SK-N-SH treated with all-trans-retinoic acid at 6 μM for 48 hours (cell line): ENCODE measurements at regions not wholly inside any gene's neighbourhood (a gene's known extent, or its start where the extent isn't known, plus 50 kb on each side); places are given as distances from the start of the nearest gene placed in this dataset.
"Not testable (repeated sequence)": the region's sequence is repeated elsewhere in the genome, so short reads cannot be mapped to it uniquely, and the experiment has no call there.

ENCODE experiments used
- ARNTL ChIP-seq: fragments of 450-650 bp; formaldehyde crosslinking; IDR thresholded peaks from 2 replicates; pipeline ENCODE4 v1.5.0; 2020; ENCODE audit warnings: low read depth, mild to moderate bottlenecking, moderate library complexity, borderline replicate concordance
- CSDC2 ChIP-seq: fragments of 250-450 bp; sonication (Bioruptor Pico); IDR thresholded peaks from 2 replicates; pipeline ENCODE4 v1.5.0; 2020; ENCODE audit warnings: mild to moderate bottlenecking, moderate library complexity
- CSRNP3 ChIP-seq: fragments of 250-450 bp; sonication (Bioruptor Pico); IDR thresholded peaks from 2 replicates; pipeline ENCODE4 v1.5.1; 2021; ENCODE audit warnings: mild to moderate bottlenecking, moderate library complexity
- RARB ChIP-seq: fragments of 250-450 bp; sonication (Bioruptor Pico); IDR thresholded peaks from 2 replicates; pipeline ENCODE4 v1.8.0; 2021; ENCODE audit warnings: mild to moderate bottlenecking, moderate library complexity
- TCF4 ChIP-seq: fragments of 250-450 bp; sonication (Bioruptor Pico); IDR thresholded peaks from 2 replicates; pipeline ENCODE4 v1.8.0; 2021; ENCODE audit warnings: mild to moderate bottlenecking, moderate library complexity, borderline replicate concordance
- TOX ChIP-seq: fragments of 250-450 bp; sonication (Bioruptor Pico); IDR thresholded peaks from 2 replicates; pipeline ENCODE4 v1.8.0; 2021; ENCODE audit warnings: mild to moderate bottlenecking, moderate library complexity, borderline replicate concordance
- ZC3H10 ChIP-seq: fragments of 250-450 bp; sonication (Bioruptor Pico); IDR thresholded peaks from 2 replicates; pipeline ENCODE4 v1.5.1; 2021; ENCODE audit warnings: mild to moderate bottlenecking, moderate library complexity
- ZFP30 ChIP-seq: fragments of 450-650 bp; formaldehyde crosslinking; IDR thresholded peaks from 2 replicates; pipeline ENCODE4 v1.5.0; 2022; ENCODE audit warnings: mild to moderate bottlenecking, moderate library complexity
- ZNF70 ChIP-seq: fragments of 450-650 bp; formaldehyde crosslinking; IDR thresholded peaks from 2 replicates; pipeline ENCODE4 v1.5.0; 2020; ENCODE audit warnings: mild to moderate bottlenecking, moderate library complexity
- TF ChIP-seq, protein P1 (sequence below): fragments of 250-450 bp; sonication (Bioruptor Pico); IDR thresholded peaks from 2 replicates; pipeline ENCODE4 v1.8.0; 2020; ENCODE audit warnings: mild to moderate bottlenecking, moderate library complexity, borderline replicate concordance

DNA sequence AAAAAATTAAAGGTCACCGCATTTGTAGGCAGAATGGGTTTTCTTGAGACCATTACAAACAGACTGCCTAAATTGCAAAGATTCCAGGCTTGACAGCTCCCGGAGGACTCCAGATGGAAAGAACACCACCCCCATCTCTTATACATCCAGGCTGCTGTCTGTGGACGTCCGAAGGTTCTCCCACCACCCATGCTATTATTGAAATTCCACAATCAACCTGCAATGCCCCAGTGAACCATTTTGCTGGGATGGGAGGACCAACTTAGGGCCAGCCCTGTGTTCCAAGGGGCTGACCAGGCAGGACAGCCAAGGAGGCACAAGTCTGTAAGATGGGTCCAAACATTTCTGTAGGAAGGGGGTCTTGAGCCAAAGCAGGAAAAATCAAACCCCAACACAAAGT is 122.7 kb downstream of the NPIPA8 start:
- TF ChIP-seq, protein P1, sequence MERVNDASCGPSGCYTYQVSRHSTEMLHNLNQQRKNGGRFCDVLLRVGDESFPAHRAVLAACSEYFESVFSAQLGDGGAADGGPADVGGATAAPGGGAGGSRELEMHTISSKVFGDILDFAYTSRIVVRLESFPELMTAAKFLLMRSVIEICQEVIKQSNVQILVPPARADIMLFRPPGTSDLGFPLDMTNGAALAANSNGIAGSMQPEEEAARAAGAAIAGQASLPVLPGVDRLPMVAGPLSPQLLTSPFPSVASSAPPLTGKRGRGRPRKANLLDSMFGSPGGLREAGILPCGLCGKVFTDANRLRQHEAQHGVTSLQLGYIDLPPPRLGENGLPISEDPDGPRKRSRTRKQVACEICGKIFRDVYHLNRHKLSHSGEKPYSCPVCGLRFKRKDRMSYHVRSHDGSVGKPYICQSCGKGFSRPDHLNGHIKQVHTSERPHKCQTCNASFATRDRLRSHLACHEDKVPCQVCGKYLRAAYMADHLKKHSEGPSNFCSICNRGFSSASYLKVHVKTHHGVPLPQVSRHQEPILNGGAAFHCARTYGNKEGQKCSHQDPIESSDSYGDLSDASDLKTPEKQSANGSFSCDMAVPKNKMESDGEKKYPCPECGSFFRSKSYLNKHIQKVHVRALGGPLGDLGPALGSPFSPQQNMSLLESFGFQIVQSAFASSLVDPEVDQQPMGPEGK (CRISPR knock-in tag), result not testable (repeated sequence)
- TF ChIP-seq TCF4 (CRISPR knock-in tag); ZNF70 (CRISPR knock-in tag); CSDC2 (CRISPR knock-in tag); CSRNP3 (CRISPR knock-in tag); TOX; RARB (CRISPR knock-in tag); ZC3H10 (CRISPR knock-in tag); ARNTL (CRISPR knock-in tag); ZFP30: not testable (repeated sequence)
